ENCODE measurements at regions not wholly inside any gene's neighbourhood (a gene's known extent, or its start where the extent isn't known, plus 50 kb on each side); places are given as distances from the start of the nearest gene placed in this dataset.
"Not testable (repeated sequence)": the region's sequence is repeated elsewhere in the genome, so short reads cannot be mapped to it uniquely, and the experiment has no call there.

GRCh38 chr15:92843326-92843725, 56.8 kb upstream of the CHD2 start:
- TF ChIP-seq ZFX (IDR thresholded peaks at IDR 0.05; ENCODE audit: borderline replicate concordance) (no peak), CTCF (IDR thresholded peaks at IDR 0.05) (no peak)
- H3K27ac ChIP-seq = no peak overlapping the region

GRCh38 chr15:92843814-92844213, 56.3 kb upstream of the CHD2 start:
- no peak overlapping the region for H3K27ac ChIP-seq
- TF ChIP-seq CTCF (IDR thresholded peaks at IDR 0.05) = no peak
- TF ChIP-seq ZFX (IDR thresholded peaks at IDR 0.05; ENCODE audit: borderline replicate concordance) = no peak

GRCh38 chr15:92845126-92845508, 55.0 kb upstream of the CHD2 start:
- TF ChIP-seq CTCF (IDR thresholded peaks at IDR 0.05) (no peak), ZFX (IDR thresholded peaks at IDR 0.05; ENCODE audit: borderline replicate concordance) (no peak)
- H3K27ac ChIP-seq = peak overlapping the region; percentile 38

GRCh38 chr15:92846741-92847140, 53.4 kb upstream of the CHD2 start:
- TF ChIP-seq CTCF (IDR thresholded peaks at IDR 0.05) (no peak), ZFX (IDR thresholded peaks at IDR 0.05; ENCODE audit: borderline replicate concordance) (no peak)
- H3K27ac ChIP-seq = no peak overlapping the region

- TF ChIP-seq CTCF (IDR thresholded peaks at IDR 0.05) (no peak), ZFX (IDR thresholded peaks at IDR 0.05; ENCODE audit: borderline replicate concordance) (no peak)
- H3K27ac ChIP-seq = no peak overlapping the region
Measured at GRCh38 chr15:92847841-92848240, 52.3 kb upstream of the CHD2 start.

GRCh38 chr15:92848464-92848851, 51.7 kb upstream of the CHD2 start:
- TF ChIP-seq CTCF (IDR thresholded peaks at IDR 0.05) (no peak), ZFX (IDR thresholded peaks at IDR 0.05; ENCODE audit: borderline replicate concordance) (no peak)
- H3K27ac ChIP-seq = no peak overlapping the region

GRCh38 chr15:92848852-92849598, 51.1 kb upstream of the CHD2 start:
- H3K27ac ChIP-seq = no peak overlapping the region
- TF ChIP-seq ZFX (IDR thresholded peaks at IDR 0.05; ENCODE audit: borderline replicate concordance) = no peak

- H3K27ac ChIP-seq = not testable (repeated sequence)
Measured at GRCh38 chr15:92850218-92850617, 49.9 kb upstream of the CHD2 start.

Data from 22Rv1 (cell line).